ENCODE measurements at regions not wholly inside any gene's neighbourhood (a gene's known extent, or its start where the extent isn't known, plus 50 kb on each side); places are given as distances from the start of the nearest gene placed in this dataset.

DNA sequence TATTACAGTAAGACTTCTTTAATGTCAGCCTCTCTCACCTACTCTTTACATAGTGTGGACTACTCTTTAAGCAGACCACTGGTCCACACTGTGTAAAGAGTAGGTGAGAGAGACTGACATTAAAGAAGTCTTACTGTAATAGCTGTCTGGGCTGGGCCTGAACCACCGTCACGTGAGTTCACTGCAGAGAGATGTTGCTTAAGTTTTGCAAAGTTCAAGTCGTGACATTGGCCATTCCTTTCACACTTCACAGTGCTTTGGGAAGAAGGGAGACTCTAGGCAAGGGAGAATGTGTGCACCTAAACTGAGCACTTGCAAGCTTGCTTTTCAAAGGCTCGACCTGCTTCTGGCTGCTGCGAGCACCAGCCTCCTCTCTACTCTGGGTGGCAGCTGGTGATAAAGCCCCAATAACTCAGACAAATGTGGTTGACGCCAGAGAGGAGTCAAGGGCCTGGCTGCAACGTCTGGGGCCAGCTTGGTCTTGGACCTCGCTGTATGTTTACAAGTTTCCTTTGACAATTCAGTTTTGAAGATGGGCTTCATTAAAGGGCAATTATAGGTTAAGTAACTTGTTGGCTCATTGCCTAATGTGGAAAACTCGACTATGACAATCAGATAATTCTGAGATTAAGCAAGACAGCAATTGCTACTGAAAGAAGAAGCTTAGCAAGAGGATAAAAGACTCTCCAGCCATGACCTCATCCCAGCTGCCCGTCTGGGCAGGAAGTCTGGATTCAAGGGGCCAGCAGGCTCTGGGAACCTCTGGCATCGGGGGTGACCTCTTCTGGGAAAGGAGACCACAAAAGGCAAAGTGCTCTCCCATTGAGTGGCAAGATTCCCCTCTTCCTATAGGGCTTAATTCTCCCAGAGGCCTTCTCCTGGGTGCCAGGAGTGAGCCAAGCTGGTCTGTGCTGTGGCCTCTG is 242.1 kb upstream of the TLE3 start:
- Histone ChIP-seq H3K9me2 (ENCODE audit: insufficient read depth) (no peaks in the 10 kb centered on the region), H2AFZ (ENCODE audit: low read depth, low read length, poor library complexity, severe bottlenecking) (no peak overlapping the region), H3K36me3 (ENCODE audit: control insufficient read depth in 1 of 2, insufficient read depth in 2 of 2, low read length in 2 of 2) (no peaks in the 10 kb centered on the region), H3K4me1 (ENCODE audit: control insufficient read depth in 1 of 2, insufficient read depth in 2 of 2, low read length in 2 of 2) (no peaks in the 10 kb centered on the region), H3K4me2 (ENCODE audit: low read length) (no peak overlapping the region), H3K27me3 (ENCODE audit: insufficient read depth, low read length) (no peaks in the 10 kb centered on the region), H3K9me3 (ENCODE audit: control insufficient read depth in 1 of 2, insufficient read depth in 1 of 2, low read depth in 1 of 2, low read length in 2 of 2) (0 out of 4 replicates have a peak, but pooled peaks cover 0 to 2% of the 10 kb centered on the region in 2 experiments), H3K4me3 (replicated peaks in 1 of 2; ENCODE audit: low read depth in 1 of 2, low read length in 2 of 2) (no peak overlapping the region), H3K9ac (ENCODE audit: low read length) (no peak overlapping the region), H4K20me1 (ENCODE audit: insufficient read depth) (no peaks in the 10 kb centered on the region), H3K27ac (ENCODE audit: low read depth, low read length) (no peak overlapping the region), H3K79me2 (ENCODE audit: insufficient read depth, low read length) (no peaks in the 10 kb centered on the region)
- DNase-seq (ENCODE audit: low read depth, low spot score) (no peak), ATAC-seq (no peak)
- intact Hi-C loops (cut with micrococcal nuclease), result no loop called here
- ChIA-PET RAD21 (ENCODE audit: low non-redundant PET in 1 of 2, low total read pairs in 2 of 2, uncharacterized antibody in 2 of 2, unreplicated experiment in 2 of 2) (no interaction called here), CTCF (no interaction called here), POLR2A (no interaction called here)
- no TSS peak for BruUV-seq (replicated peaks)
- TF ChIP-seq SRF (IDR thresholded peaks at IDR 0.05; ENCODE audit: low read depth), result no peak
- TF ChIP-seq, protein P1, sequence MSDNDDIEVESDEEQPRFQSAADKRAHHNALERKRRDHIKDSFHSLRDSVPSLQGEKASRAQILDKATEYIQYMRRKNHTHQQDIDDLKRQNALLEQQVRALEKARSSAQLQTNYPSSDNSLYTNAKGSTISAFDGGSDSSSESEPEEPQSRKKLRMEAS (IDR thresholded peaks at IDR 0.05), result no peak

DNA sequence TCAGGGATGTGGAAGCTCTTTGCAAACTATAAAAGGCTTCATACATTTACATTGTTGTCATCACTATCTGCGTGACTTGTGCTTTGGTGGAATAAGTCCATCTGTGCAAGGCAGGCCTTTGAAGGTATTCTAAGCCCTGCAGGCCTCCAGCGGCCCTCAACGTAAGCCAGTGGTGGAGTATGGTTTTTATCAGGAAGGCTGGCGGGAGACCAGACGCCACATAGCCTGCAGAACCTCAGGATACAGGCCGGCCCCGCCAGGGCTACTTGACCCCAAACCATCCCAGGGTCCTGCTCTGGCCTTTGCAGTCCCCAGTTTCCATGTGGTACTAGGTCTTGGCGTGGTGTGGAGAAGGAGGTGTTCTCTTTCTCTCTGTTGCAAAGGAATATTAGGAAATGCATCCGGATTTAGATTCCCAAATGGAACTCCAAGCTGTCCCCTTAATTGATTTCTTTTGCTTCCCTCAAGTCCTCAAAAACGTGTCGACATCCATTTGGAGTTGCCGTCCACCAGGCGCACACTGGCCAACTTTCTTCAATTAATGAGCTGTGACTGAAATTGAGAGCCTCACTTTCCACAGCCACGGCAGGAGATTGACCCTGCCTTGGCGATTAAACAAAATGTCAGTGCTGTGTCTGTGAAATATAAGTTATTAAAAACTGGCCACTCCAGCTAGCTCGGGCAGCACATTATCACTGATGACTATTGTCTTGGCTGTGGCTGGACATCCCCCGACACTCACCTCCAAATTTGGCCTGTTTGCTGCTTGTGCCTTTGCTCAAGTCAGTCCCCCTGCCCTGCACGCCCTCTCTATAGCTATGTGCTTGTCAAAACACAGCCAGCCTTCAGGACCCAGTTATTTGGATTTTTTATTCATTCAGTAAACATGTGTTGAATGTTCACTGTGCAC is 239.8 kb upstream of the TLE3 start:
- Histone ChIP-seq H3K4me3 (replicated peaks in 1 of 2; ENCODE audit: low read depth in 1 of 2, low read length in 2 of 2) (no peak overlapping the region), H2AFZ (ENCODE audit: low read depth, low read length, poor library complexity, severe bottlenecking) (no peak overlapping the region), H3K4me1 (ENCODE audit: control insufficient read depth in 1 of 2, insufficient read depth in 2 of 2, low read length in 2 of 2) (no peaks in the 10 kb centered on the region), H3K9ac (ENCODE audit: low read length) (no peak overlapping the region), H3K9me3 (ENCODE audit: control insufficient read depth in 1 of 2, insufficient read depth in 1 of 2, low read depth in 1 of 2, low read length in 2 of 2) (peaks cover 0 to 4% of the 10 kb centered on the region in 2 experiments; a peak in 1 of 4 replicates), H3K36me3 (ENCODE audit: control insufficient read depth in 1 of 2, insufficient read depth in 2 of 2, low read length in 2 of 2) (no peaks in the 10 kb centered on the region), H3K27ac (ENCODE audit: low read depth, low read length) (no peak overlapping the region), H3K4me2 (ENCODE audit: low read length) (no peak overlapping the region), H3K9me2 (ENCODE audit: insufficient read depth) (no peaks in the 10 kb centered on the region), H4K20me1 (ENCODE audit: insufficient read depth) (no peaks in the 10 kb centered on the region), H3K79me2 (ENCODE audit: insufficient read depth, low read length) (no peaks in the 10 kb centered on the region), H3K27me3 (ENCODE audit: insufficient read depth, low read length) (no peaks in the 10 kb centered on the region)
- CTCF ChIA-PET, result no interaction called here
- POLR2A ChIA-PET, result no interaction called here
- intact Hi-C loops (cut with micrococcal nuclease), result no loop called here
- RAD21 ChIA-PET (ENCODE audit: low non-redundant PET in 1 of 2, low total read pairs in 2 of 2, uncharacterized antibody in 2 of 2, unreplicated experiment in 2 of 2), result no interaction called here
- DNase-seq (ENCODE audit: low read depth, low spot score) (no peak), ATAC-seq (no peak)
- no TSS peak for BruUV-seq (replicated peaks)
- TF ChIP-seq, protein P2, sequence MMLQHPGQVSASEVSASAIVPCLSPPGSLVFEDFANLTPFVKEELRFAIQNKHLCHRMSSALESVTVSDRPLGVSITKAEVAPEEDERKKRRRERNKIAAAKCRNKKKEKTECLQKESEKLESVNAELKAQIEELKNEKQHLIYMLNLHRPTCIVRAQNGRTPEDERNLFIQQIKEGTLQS (IDR thresholded peaks at IDR 0.05), result no peak
- no peak for TF ChIP-seq RAD21 (IDR thresholded peaks at IDR 0.05; ENCODE audit: low read depth)
- no peak for TF ChIP-seq EZH2phosphoT487 (IDR thresholded peaks at IDR 0.05; ENCODE audit: borderline replicate concordance)
- no peak for TF ChIP-seq ZNF274 (IDR thresholded peaks at IDR 0.05; ENCODE audit: low read depth, low read length)
- no peak for TF ChIP-seq POLR2AphosphoS5 (IDR thresholded peaks at IDR 0.05; ENCODE audit: low read depth, low read length)
- TF ChIP-seq, protein P3, sequence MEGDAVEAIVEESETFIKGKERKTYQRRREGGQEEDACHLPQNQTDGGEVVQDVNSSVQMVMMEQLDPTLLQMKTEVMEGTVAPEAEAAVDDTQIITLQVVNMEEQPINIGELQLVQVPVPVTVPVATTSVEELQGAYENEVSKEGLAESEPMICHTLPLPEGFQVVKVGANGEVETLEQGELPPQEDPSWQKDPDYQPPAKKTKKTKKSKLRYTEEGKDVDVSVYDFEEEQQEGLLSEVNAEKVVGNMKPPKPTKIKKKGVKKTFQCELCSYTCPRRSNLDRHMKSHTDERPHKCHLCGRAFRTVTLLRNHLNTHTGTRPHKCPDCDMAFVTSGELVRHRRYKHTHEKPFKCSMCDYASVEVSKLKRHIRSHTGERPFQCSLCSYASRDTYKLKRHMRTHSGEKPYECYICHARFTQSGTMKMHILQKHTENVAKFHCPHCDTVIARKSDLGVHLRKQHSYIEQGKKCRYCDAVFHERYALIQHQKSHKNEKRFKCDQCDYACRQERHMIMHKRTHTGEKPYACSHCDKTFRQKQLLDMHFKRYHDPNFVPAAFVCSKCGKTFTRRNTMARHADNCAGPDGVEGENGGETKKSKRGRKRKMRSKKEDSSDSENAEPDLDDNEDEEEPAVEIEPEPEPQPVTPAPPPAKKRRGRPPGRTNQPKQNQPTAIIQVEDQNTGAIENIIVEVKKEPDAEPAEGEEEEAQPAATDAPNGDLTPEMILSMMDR (IDR thresholded peaks at IDR 0.05 in 2 of 3, conservative IDR thresholded peaks at IDR 0.05 in 1 of 3; ENCODE audit: borderline replicate concordance in 1 of 3, insufficient read depth in 1 of 3, low read depth in 2 of 3, low read length in 2 of 3), result no peak
- TF ChIP-seq EGR1 (IDR thresholded peaks at IDR 0.05; ENCODE audit: low read depth), result no peak
- no peak for TF ChIP-seq CBX3 (IDR thresholded peaks at IDR 0.05; ENCODE audit: low read depth)
- TF ChIP-seq ELF1 (IDR thresholded peaks at IDR 0.05; ENCODE audit: borderline replicate concordance, low read depth), result no peak
- no peak for TF ChIP-seq SRF (IDR thresholded peaks at IDR 0.05; ENCODE audit: low read depth)
